Epithelial cell of proximal tubule (primary cell): ENCODE measurements at regions not wholly inside any gene's neighbourhood (a gene's known extent, or its start where the extent isn't known, plus 50 kb on each side); places are given as distances from the start of the nearest gene placed in this dataset.
"Not testable (repeated sequence)": the region's sequence is repeated elsewhere in the genome, so short reads cannot be mapped to it uniquely, and the experiment has no call there.

Source experiments
- DNase-seq: peaks from one replicate; pipeline ENCODE4 v3.0.0-alpha.2; 2011; ENCODE audit warnings: low read depth
- H3K4me3 ChIP-seq: 2 replicates; pipeline ENCODE4 v1.5.1; 2011; ENCODE audit warnings: low read depth, mild to moderate bottlenecking, low read length
- CTCF ChIP-seq: conservative IDR thresholded peaks from 2 replicates; pipeline ENCODE4 v1.5.1; 2012; ENCODE audit warnings: low read depth, mild to moderate bottlenecking, low read length

GRCh38 chr10:118823256-118823907, 68.6 kb upstream of the CACUL1 start:
- no peak for TF ChIP-seq CTCF
- no peak for DNase-seq
- no peak overlapping the region for H3K4me3 ChIP-seq

- no peak for DNase-seq
These were observed 72.3 kb upstream of the CACUL1 start for GRCh38 chr10:118827053-118827452.

GRCh38 chr10:118827466-118828155, 72.8 kb upstream of the CACUL1 start:
- H3K4me3 ChIP-seq = no peak overlapping the region
- no peak for DNase-seq
- peak; percentile 54 for TF ChIP-seq CTCF

More at GRCh38 chr10:118827053-118827452, 72.3 kb upstream of the CACUL1 start:
- H3K4me3 ChIP-seq = no peak overlapping the region
- TF ChIP-seq CTCF = no peak

GRCh38 chr10:118832241-118832651, 77.5 kb upstream of the CACUL1 start:
- no peak overlapping the region for H3K4me3 ChIP-seq
- DNase-seq = no peak
- no peak for TF ChIP-seq CTCF

- H3K4me3 ChIP-seq, DNase-seq: not testable (repeated sequence)
These were observed 79.6 kb upstream of the CACUL1 start for GRCh38 chr10:118834370-118834769.

- DNase-seq = peak; percentile 38
- no peak overlapping the region for H3K4me3 ChIP-seq
- no peak for TF ChIP-seq CTCF
These were observed 81.0 kb upstream of the CACUL1 start for GRCh38 chr10:118835682-118836326.

GRCh38 chr10:118838364-118838763, 83.6 kb upstream of the CACUL1 start:
- no peak for DNase-seq
- no peak for TF ChIP-seq CTCF
- no peak overlapping the region for H3K4me3 ChIP-seq
